GM23338 (cell line): ENCODE measurements at regions not wholly inside any gene's neighbourhood (a gene's known extent, or its start where the extent isn't known, plus 50 kb on each side); places are given as distances from the start of the nearest gene placed in this dataset.
A peak's percentile ranks its signal among the peaks of the same experiment; 100 is the strongest.

Experiments
- ATAC-seq: fragments of 200-7000 bp; cut with Tn5 transposase; 3 replicates; pipeline ENCODE4 v1.9.1; 2020
- DNase-seq: peaks from one replicate; pipeline ENCODE4 v3.0.0-alpha.2; 2015; ENCODE audit warnings: low spot score
- H2AFZ ChIP-seq: fragments of 200-600 bp; sonication (generic); 2 replicates; pipeline ENCODE4 v1.8.0; 2016; ENCODE audit warnings: antibody characterized with exemption, mild to moderate bottlenecking, moderate library complexity
- H3F3A ChIP-seq: fragments of 200-600 bp; sonication (generic); replicated peaks from 2 replicates; pipeline ENCODE4 v1.8.0; 2017; ENCODE audit warnings: antibody characterized with exemption, mixed run types, low read depth
- H3K27ac ChIP-seq: fragments of 200-600 bp; sonication (generic); 2 replicates; pipeline ENCODE4 v1.6.1; 2016; ENCODE audit warnings: low read depth
- H3K27me3 ChIP-seq: fragments of 200-600 bp; sonication (generic); 2 replicates; pipeline ENCODE4 v1.8.0; 2016; ENCODE audit warnings: mild to moderate bottlenecking, mixed run types, moderate library complexity; ENCODE audit not compliant: insufficient read depth
- H3K36me3 ChIP-seq: fragments of 200-600 bp; sonication (generic); 2 replicates; pipeline ENCODE4 v1.8.0; 2016; ENCODE audit warnings: mild to moderate bottlenecking; ENCODE audit not compliant: insufficient read depth
- H3K4me1 ChIP-seq: fragments of 200-600 bp; sonication (generic); 2 replicates; pipeline ENCODE4 v1.8.0; 2016; ENCODE audit warnings: mild to moderate bottlenecking, moderate library complexity; ENCODE audit not compliant: insufficient read depth
- H3K4me2 ChIP-seq: fragments of 200-600 bp; sonication (generic); 2 replicates; pipeline ENCODE4 v1.7.1; 2017; ENCODE audit warnings: mixed run types
- H3K4me3 ChIP-seq: fragments of 200-600 bp; sonication (generic); 2 replicates; pipeline ENCODE4 v1.6.1; 2016; ENCODE audit warnings: mixed run types
- H3K79me2 ChIP-seq: fragments of 200-600 bp; sonication (generic); replicated peaks from 2 replicates; pipeline ENCODE4 v1.8.0; 2017; ENCODE audit warnings: mild to moderate bottlenecking; ENCODE audit not compliant: insufficient read depth
- H3K9me2 ChIP-seq: fragments of 200-600 bp; sonication (generic); 2 replicates; pipeline ENCODE4 v1.8.0; 2017; ENCODE audit not compliant: insufficient read depth
- H4K20me1 ChIP-seq: fragments of 200-600 bp; sonication (generic); replicated peaks from 2 replicates; pipeline ENCODE4 v1.8.0; 2017; ENCODE audit warnings: mild to moderate bottlenecking; ENCODE audit not compliant: insufficient read depth
- H3K27ac Mint-ChIP-seq: 2 replicates; pipeline ENCODE4 v1.8.0; 2020; ENCODE audit warnings: inconsistent platforms, mild to moderate bottlenecking, moderate library complexity, mixed read lengths
- H3K27me3 Mint-ChIP-seq: 3 replicates; pipeline ENCODE4 v1.8.0; 2022; ENCODE audit warnings: low read depth, mild to moderate bottlenecking, moderate library complexity, mixed read lengths, inconsistent platforms; ENCODE audit not compliant: insufficient read depth, poor library complexity
- H3K36me3 Mint-ChIP-seq: 3 replicates; pipeline ENCODE4 v1.8.0; 2021; ENCODE audit warnings: low read depth, mild to moderate bottlenecking, inconsistent platforms, moderate library complexity, mixed read lengths
- H3K4me1 Mint-ChIP-seq: 3 replicates; pipeline ENCODE4 v1.8.0; 2020; ENCODE audit warnings: mild to moderate bottlenecking, inconsistent platforms, mixed read lengths
- H3K4me3 Mint-ChIP-seq: 3 replicates; pipeline ENCODE4 v1.8.0; 2021; ENCODE audit warnings: moderate library complexity, mild to moderate bottlenecking, inconsistent platforms, mixed read lengths
- H3K9me3 Mint-ChIP-seq: 3 replicates; pipeline ENCODE4 v1.8.0; 2020; ENCODE audit warnings: moderate library complexity, mild to moderate bottlenecking, inconsistent platforms, mixed read lengths
- CREB1 ChIP-seq: fragments of 250-450 bp; sonication (Bioruptor Pico); IDR thresholded peaks from 2 replicates; pipeline ENCODE4 v1.5.0; 2020; ENCODE audit warnings: low read depth, mild to moderate bottlenecking, moderate library complexity
- CTCF ChIP-seq, 2 experiments: fragments of 200-600 bp in 1 of 2; sonication (generic) in 1 of 2; conservative IDR thresholded peaks; 2 replicates each; pipeline versions ENCODE4 v1.5.1 to v1.6.1; 2016 to 2017; ENCODE audit warnings: antibody characterized with exemption in 2 of 2, low read depth in 2 of 2, mild to moderate bottlenecking in 2 of 2, moderate library complexity in 1 of 2
- ETS1 ChIP-seq: IDR thresholded peaks from 2 replicates; pipeline ENCODE4 v1.6.1; 2016; ENCODE audit warnings: antibody characterized with exemption
- EZH2 ChIP-seq: fragments of 200-600 bp; sonication (generic); IDR thresholded peaks from one replicate; pipeline ENCODE4 v1.8.0; 2017; ENCODE audit warnings: antibody characterized with exemption, mild to moderate bottlenecking, low read depth; ENCODE audit not compliant: unreplicated experiment
- EZH2phosphoT487 ChIP-seq: fragments of 200-600 bp; sonication (generic); IDR thresholded peaks from one replicate; pipeline ENCODE4 v1.8.1; 2018; ENCODE audit warnings: antibody characterized with exemption; ENCODE audit not compliant: unreplicated experiment
- JUNB ChIP-seq: IDR thresholded peaks from one replicate; pipeline ENCODE4 v1.6.1; 2016; ENCODE audit warnings: antibody characterized with exemption; ENCODE audit not compliant: unreplicated experiment
- POLR2AphosphoS5 ChIP-seq: IDR thresholded peaks from 2 replicates; pipeline ENCODE4 v1.6.1; 2016; ENCODE audit warnings: antibody characterized with exemption, low read depth
- REST ChIP-seq: IDR thresholded peaks from one replicate; pipeline ENCODE4 v1.6.1; 2018; ENCODE audit warnings: antibody characterized with exemption; ENCODE audit not compliant: unreplicated experiment
- STAT1 ChIP-seq: IDR thresholded peaks from one replicate; pipeline ENCODE4 v1.6.1; 2016; ENCODE audit warnings: antibody characterized with exemption; ENCODE audit not compliant: unreplicated experiment
- ZNF114 ChIP-seq: fragments of 250-450 bp; sonication (Bioruptor Pico); IDR thresholded peaks from 2 replicates; pipeline ENCODE4 v1.5.0; 2020; ENCODE audit warnings: mild to moderate bottlenecking, moderate library complexity
- ZNF331 ChIP-seq: fragments of 250-450 bp; sonication (Bioruptor Pico); IDR thresholded peaks from 2 replicates; pipeline ENCODE4 v1.5.0; 2020; ENCODE audit warnings: low read depth, mild to moderate bottlenecking, moderate library complexity

- Mint-ChIP-seq H3K27ac (no peak overlapping the region), H3K4me3 (no peak overlapping the region), H3K4me1 (peaks cover 7% of the 10 kb centered on the region; the same call in 1 of the 3 replicates), H3K9me3 (peaks cover 10% of the 10 kb centered on the region; the same call in 2 of the 3 replicates), H3K27me3 (peaks cover 1% of the 10 kb centered on the region), H3K36me3 (peaks cover 8% of the 10 kb centered on the region; the same call in 2 of the 3 replicates)
- DNase-seq: no peak
- TF ChIP-seq ZNF331: no peak
- no peak for TF ChIP-seq ZNF114 (CRISPR knock-in tag)
- TF ChIP-seq EZH2phosphoT487: no peak
- no peak for TF ChIP-seq ETS1
- TF ChIP-seq STAT1: no peak
- TF ChIP-seq REST: no peak
- no peak for ATAC-seq
- Histone ChIP-seq H3K9me2 (peaks cover 7% of the 10 kb centered on the region), H3K4me1 (no peaks in the 10 kb centered on the region), H3K79me2 (no peaks in the 10 kb centered on the region), H2AFZ (no peak overlapping the region), H3F3A (no peaks in the 10 kb centered on the region), H3K4me2 (no peak overlapping the region), H4K20me1 (no peaks in the 10 kb centered on the region), H3K27ac (no peak overlapping the region), H3K27me3 (no peaks in the 10 kb centered on the region), H3K36me3 (no peaks in the 10 kb centered on the region), H3K4me3 (no peak overlapping the region)
Observed at GRCh38 chr2:139492131-139492680, 712.0 kb upstream of the NXPH2 start.

- H3K4me1 ChIP-seq: peaks cover 26% of the 10 kb centered on the region
- Mint-ChIP-seq H3K9me3 (peaks cover 4% of the 10 kb centered on the region; the same call in 1 of the 3 replicates), H3K4me1 (peaks cover 32% of the 10 kb centered on the region), H3K27me3 (no peaks in the 10 kb centered on the region), H3K36me3 (peaks cover 8% of the 10 kb centered on the region; the same call in 1 of the 3 replicates), H3K27ac (no peak overlapping the region), H3K4me3 (no peak overlapping the region)
- DNase-seq: no peak
- no peaks in the 10 kb centered on the region for H3K79me2 ChIP-seq
- no peaks in the 10 kb centered on the region for H3K9me2 ChIP-seq
- H3K4me2 ChIP-seq: no peak overlapping the region
- no peak overlapping the region for H3K27ac ChIP-seq
- ATAC-seq: no peak
- H4K20me1 ChIP-seq: no peaks in the 10 kb centered on the region
- H3F3A ChIP-seq: no peaks in the 10 kb centered on the region
- no peaks in the 10 kb centered on the region for H3K27me3 ChIP-seq
- no peak overlapping the region for H3K4me3 ChIP-seq
- no peaks in the 10 kb centered on the region for H3K36me3 ChIP-seq
- H2AFZ ChIP-seq: peak overlapping the region; percentile 77; the same call in 1 of the 2 replicates
- TF ChIP-seq ZNF114 (CRISPR knock-in tag) (no peak), EZH2 (no peak), JUNB (no peak), CTCF (conservative IDR thresholded peaks at IDR 0.05; ENCODE audit: low read depth in 2 of 2) (no peak), POLR2AphosphoS5 (no peak), CREB1 (no peak), STAT1 (no peak)
Observed at GRCh38 chr2:139480161-139480650, 700.0 kb upstream of the NXPH2 start.
